RCC 7860 (cell line): ENCODE measurements at regions not wholly inside any gene's neighbourhood (a gene's known extent, or its start where the extent isn't known, plus 50 kb on each side); places are given as distances from the start of the nearest gene placed in this dataset.
"Not testable (repeated sequence)": the region's sequence is repeated elsewhere in the genome, so short reads cannot be mapped to it uniquely, and the experiment has no call there.

Source experiments
- DNase-seq: peaks from one replicate; pipeline ENCODE4 v3.0.0-alpha.2; 2015; ENCODE audit warnings: low spot score
- FAIRE-seq: peaks from 2 replicates; lab custom pipeline; 2012; peaks lifted over from hg19 to GRCh38; lab: Jason Lieb, UNC

GRCh38 chr1:209190591-209191261, 392.8 kb upstream of the CAMK1G start:
- DNase-seq (peak; percentile 38), FAIRE-seq (no peak)

- no peak for FAIRE-seq
Measured at GRCh38 chr1:209191262-209191634, 392.3 kb upstream of the CAMK1G start.

GRCh38 chr1:209196140-209196539, 387.4 kb upstream of the CAMK1G start:
- FAIRE-seq (no peak), DNase-seq (no peak)

More at GRCh38 chr1:209191262-209191634, 392.3 kb upstream of the CAMK1G start:
- no peak for DNase-seq

- FAIRE-seq (no peak), DNase-seq (no peak)
Measured at GRCh38 chr1:209198961-209199750, 384.4 kb upstream of the CAMK1G start.

DNA sequence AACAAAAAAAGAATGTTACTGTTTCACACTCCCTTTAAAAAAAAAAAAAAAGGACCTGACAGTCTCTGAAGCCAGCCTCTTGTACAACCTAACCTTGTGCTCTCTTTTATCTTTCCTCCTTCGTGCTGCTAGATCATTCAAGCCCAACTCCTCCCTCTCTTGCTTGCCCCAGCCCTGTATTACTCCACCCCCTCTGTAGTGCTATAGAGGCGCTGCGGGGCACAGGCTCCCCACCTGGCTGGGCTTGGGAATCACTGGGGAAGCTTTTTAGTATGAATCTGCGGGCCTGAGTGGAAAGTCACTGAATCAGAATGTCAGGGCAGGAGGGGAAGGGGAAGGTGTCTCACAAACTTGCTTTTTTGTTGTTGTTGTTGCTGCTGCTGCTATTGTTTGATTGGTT, 383.7 kb upstream of the CAMK1G start:
- DNase-seq = no peak
- FAIRE-seq = no peak

DNA sequence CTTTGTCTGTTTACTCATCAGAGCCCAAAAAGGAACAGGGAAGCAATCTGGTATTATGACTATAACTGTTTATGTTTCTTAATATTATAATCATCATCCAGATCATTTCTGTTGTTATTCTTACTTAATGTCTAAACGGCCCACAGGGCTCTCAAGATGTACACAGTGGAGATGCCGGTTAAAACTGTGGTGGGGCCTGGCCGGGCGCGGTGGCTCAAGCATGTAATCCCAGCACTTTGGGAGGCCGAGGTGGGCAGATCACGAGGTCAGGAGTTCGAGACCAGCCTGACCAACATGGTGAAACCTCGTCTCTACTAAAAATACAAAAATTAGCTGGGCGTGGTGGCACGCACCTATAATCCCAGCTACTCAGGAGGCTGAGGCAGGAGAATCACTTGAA, 381.2 kb upstream of the CAMK1G start:
- FAIRE-seq = not testable (repeated sequence)

DNA sequence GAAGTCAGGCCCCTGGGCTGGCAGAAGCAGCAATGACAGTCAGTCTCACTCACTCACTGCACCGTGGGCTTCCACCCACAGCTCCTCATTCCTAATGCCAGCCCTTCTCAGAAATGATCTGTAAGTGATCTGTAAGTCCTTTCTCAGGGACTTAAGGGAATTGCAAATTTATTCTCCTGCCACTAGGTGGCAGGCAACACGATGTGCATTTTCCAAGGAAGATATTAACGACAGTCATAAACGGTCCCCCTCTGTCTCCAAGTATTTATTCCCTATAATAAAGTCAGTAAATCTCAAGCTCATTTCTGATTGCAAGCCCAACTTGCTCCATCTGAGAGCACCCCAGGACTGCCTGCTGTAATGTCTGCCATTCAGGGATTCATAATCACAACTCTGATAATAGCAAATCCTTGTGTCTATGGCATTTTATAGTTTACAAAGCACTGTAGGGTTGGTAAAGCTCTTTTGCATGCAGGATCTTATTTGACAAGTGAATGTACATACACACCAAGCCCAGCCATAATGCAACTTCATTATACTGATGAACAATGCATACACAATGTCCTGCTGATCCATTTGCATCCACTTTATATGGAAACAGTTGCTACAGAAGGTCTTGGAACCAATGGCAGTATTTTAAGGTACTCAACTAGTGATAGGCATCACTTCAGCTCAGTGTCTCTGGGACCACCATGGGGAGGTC, 380.5 kb upstream of the CAMK1G start:
- FAIRE-seq (peak; percentile 72), DNase-seq (peak; percentile 53)

More for the DNA sequence above, 381.2 kb upstream of the CAMK1G start:
- not testable (repeated sequence) for DNase-seq

DNA sequence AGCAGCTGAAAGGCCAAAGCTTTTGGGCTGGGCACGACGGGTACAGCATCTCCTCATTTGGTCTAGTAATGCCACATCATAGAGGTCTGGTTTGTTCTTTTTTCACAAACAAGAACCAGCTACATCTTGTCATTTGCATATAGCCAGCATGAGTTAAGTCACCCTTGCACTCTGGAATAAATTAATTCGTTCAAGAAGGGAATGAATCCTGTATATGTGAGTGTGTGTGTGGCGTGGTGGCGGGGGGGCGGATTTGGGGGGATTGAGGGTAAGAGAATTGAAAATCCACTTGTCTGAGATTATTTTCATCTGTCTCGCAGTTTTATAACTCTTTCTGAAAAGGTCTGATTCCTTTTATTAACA, 380.0 kb upstream of the CAMK1G start:
- no peak for DNase-seq
- no peak for FAIRE-seq

- FAIRE-seq = no peak
- DNase-seq = no peak
Measured at GRCh38 chr1:209205039-209205438, 378.5 kb upstream of the CAMK1G start.

DNA sequence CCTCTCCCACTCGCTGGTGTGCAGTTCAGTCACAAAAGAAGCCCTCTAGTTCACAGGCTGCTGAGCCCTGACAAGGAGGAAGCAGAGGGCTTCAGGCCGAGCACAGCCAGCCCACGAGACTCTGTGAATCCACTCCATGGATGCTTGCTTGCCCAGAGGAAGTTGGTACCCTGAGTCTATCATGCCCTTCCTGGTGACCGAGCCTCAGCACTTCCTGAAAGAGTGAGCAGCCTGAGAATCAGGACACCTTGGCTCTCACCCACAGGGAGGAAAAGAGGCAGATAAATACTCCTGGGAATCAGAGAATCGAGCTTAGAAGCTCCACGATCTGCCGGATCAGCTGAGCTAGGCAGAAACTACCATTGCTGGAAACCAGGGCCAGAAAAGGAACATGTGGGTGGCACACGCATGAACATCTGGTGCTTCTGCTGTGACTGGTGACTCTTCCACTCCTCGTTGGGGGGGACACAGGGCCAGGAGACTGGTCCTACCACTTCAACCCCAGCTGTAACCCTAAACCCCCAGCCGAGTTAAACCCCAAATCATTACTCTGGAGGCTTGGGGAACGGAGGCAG, 376.3 kb upstream of the CAMK1G start:
- DNase-seq = no peak
- no peak for FAIRE-seq

DNA sequence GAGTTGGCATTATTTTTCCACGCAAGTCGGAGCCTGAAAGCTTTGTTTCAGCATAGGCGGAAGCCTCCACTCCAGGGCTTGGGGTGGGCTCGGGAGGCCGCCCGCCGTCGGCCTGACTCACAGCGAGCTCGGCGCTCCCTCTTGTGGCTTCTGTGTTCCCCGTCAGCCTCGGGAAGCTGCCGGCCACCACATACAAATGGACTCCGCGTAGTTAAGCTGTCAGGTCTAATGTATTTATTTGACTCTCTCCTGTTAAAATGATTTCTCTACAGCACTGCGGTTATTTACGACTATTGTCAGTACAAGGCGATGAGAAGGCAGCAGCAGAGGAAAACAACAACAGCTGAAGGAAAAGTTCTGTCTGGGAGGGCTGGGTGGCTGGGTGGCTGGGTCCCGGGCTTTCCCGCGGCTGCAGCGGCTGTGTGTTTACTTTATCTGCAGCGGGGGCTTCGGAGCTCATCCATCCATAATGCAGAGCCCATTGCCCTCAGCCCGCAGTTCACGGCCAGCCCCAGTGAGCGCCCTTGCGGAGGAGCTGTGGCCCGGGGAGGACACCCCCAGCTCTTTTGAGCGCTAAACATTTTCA, 375.7 kb upstream of the CAMK1G start:
- DNase-seq (peak; percentile 46), FAIRE-seq (no peak)

DNA sequence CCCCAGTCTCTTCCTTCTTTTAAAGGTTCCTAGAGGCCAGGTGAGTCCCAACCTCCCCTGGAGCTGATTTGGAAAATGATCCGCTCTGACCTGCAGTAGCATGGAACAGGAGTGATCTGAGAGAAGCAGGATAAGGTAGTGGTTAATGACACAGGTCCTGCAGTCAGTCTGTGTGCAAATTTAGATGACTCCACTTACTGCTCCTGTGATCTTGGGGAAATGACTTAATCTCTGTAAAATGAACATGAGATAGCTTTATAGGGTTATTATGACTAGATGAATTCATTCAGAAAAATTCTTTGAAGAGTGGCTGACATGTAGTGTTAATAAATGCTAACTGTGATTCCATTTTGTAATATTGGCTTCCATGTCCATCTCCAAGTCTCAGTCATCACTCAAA, 374.9 kb upstream of the CAMK1G start:
- peak; percentile 41 for DNase-seq
- no peak for FAIRE-seq

DNA sequence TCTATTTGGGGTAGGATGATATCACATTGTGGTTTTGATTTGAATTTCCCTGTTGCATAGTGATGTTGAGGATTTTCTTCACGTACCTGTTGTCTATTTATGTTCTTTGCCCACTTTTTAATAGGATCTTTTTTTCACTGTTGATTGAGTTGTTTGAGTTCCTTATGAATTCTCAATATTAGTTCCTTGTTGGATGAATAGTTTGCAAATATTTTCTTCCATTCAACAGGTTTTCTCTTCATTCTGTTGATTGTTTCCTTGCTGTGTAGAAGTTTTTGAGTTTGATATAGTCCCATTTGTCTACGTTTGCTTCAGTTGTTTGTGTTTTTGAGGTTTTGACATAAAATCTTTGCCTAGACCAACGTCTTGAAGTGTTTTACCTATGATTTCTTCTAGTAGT, 369.5 kb upstream of the CAMK1G start:
- FAIRE-seq (no peak), DNase-seq (no peak)

DNA sequence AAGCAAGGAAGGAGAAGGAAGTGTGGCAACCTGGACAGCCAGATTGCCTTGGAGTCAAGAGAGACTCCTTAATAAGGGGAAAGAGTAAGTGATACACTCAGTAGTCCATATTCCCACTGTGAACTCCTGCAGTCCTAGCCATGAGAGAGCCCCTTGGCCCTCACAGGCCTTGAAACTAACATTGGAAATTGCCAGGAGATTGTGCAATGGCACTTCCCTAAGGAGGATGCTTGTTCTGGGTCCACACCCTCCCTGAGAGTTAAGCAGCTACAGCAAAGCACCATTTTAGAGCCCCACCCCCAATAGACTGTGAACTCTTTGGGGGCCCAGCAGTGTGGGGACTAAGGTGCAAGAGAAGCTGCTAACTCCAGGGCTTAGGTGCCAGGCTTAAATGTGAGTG, 367.7 kb upstream of the CAMK1G start:
- FAIRE-seq (no peak), DNase-seq (no peak)

- FAIRE-seq (no peak), DNase-seq (no peak)
Measured at GRCh38 chr1:209218113-209218512, 365.4 kb upstream of the CAMK1G start.

DNA sequence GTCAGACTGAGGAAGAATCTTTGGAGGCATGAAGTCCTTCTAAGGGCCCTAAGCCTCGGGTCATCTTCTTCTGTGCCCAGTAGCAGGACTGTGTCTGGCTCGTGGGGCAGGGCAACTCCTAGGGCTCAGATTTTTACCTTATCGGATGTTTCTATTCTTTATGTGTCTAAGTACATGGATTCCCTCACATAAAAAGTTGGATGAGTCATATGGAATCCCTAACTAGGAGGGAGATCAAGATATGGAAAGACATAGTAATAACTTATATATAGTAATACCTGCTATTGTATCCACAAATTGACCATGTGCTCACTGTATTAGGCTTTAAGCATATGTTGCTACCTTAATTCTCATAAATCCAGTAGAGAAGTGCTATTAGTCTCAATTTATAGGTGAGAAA, 364.5 kb upstream of the CAMK1G start:
- DNase-seq (no peak), FAIRE-seq (no peak)

GRCh38 chr1:209219791-209220524, 363.6 kb upstream of the CAMK1G start:
- DNase-seq (no peak), FAIRE-seq (no peak)

- FAIRE-seq (no peak), DNase-seq (no peak)
Measured at GRCh38 chr1:209222826-209223225, 360.7 kb upstream of the CAMK1G start.

- DNase-seq = no peak
- FAIRE-seq = no peak
Measured at GRCh38 chr1:209223791-209224190, 359.7 kb upstream of the CAMK1G start.

DNA sequence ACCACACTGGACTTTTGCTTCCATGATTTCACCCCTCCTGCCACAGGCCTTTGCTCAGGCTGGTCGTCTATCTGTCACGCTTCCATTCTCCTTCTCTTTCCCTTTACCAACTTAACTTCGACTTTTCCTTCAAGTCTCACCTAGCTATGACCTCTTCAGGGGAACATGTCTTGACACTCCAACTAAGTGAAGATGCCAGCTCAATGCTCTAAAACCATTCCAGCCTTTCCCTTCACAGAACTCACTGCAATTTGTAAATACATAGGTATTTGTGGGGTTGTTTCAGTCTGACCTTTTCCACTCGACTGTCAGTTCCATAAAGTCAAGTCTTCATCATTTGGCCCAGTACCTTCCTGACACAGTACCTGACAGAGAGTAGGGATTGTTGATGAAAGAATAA, 358.6 kb upstream of the CAMK1G start:
- no peak for DNase-seq
- FAIRE-seq = no peak
